ENCODE measurements at regions not wholly inside any gene's neighbourhood (a gene's known extent, or its start where the extent isn't known, plus 50 kb on each side); places are given as distances from the start of the nearest gene placed in this dataset.

- TF ChIP-seq MAX (IDR thresholded peaks at IDR 0.05) (no peak), FOSL1 (IDR thresholded peaks at IDR 0.05; ENCODE audit: low read depth) (no peak), YY1 (IDR thresholded peaks at IDR 0.05; ENCODE audit: extremely low read depth, insufficient replicate concordance, low read depth, low read length) (no peak)
Measured at GRCh38 chr11:95445746-95446333, 214.8 kb upstream of the SESN3 start (continued).

- CTCF ChIA-PET = interaction anchor here (1.6 kb wide), 1 partner anchor 12 kb away, joined by 3 read pairs; no protein-coding TSS in a partner anchor
Measured at GRCh38 chr11:95444309-95445241, 213.6 kb upstream of the SESN3 start.

More at GRCh38 chr11:95444309-95445241, 213.6 kb upstream of the SESN3 start:
- Histone ChIP-seq H3K9ac (ENCODE audit: low read length) (no peak overlapping the region), H3K4me1 (ENCODE audit: control insufficient read depth in 1 of 2, insufficient read depth in 2 of 2, low read length in 2 of 2) (no peaks in the 10 kb centered on the region), H3K9me3 (ENCODE audit: control insufficient read depth in 1 of 2, insufficient read depth in 1 of 2, low read depth in 1 of 2, low read length in 2 of 2) (no peaks in the 10 kb centered on the region), H2AFZ (ENCODE audit: low read depth, low read length, poor library complexity, severe bottlenecking) (no peak overlapping the region), H3K27me3 (ENCODE audit: insufficient read depth, low read length) (no peaks in the 10 kb centered on the region), H3K9me2 (ENCODE audit: insufficient read depth) (no peaks in the 10 kb centered on the region), H3K4me2 (ENCODE audit: low read length) (no peak overlapping the region), H3K27ac (ENCODE audit: low read depth, low read length) (no peak overlapping the region), H4K20me1 (ENCODE audit: insufficient read depth) (no peaks in the 10 kb centered on the region), H3K36me3 (ENCODE audit: control insufficient read depth in 1 of 2, insufficient read depth in 2 of 2, low read length in 2 of 2) (no peaks in the 10 kb centered on the region), H3K4me3 (replicated peaks in 1 of 2; ENCODE audit: low read depth in 1 of 2, low read length in 2 of 2) (no peak overlapping the region), H3K79me2 (ENCODE audit: insufficient read depth, low read length) (no peaks in the 10 kb centered on the region)
- no peak for TF ChIP-seq ZFX (IDR thresholded peaks at IDR 0.05)
- no peak for TF ChIP-seq CBX3 (IDR thresholded peaks at IDR 0.05; ENCODE audit: low read depth)
- TF ChIP-seq EZH2phosphoT487 (IDR thresholded peaks at IDR 0.05; ENCODE audit: borderline replicate concordance) = no peak
- TF ChIP-seq YY1 (IDR thresholded peaks at IDR 0.05; ENCODE audit: extremely low read depth, insufficient replicate concordance, low read depth, low read length) = no peak
- no peak for TF ChIP-seq EGR1 (IDR thresholded peaks at IDR 0.05; ENCODE audit: low read depth)
- TF ChIP-seq MAX (IDR thresholded peaks at IDR 0.05) = no peak
- TF ChIP-seq POLR2AphosphoS5 (IDR thresholded peaks at IDR 0.05; ENCODE audit: low read depth, low read length) = no peak
- TF ChIP-seq RAD21 (IDR thresholded peaks at IDR 0.05; ENCODE audit: low read depth) = no peak
- no peak for TF ChIP-seq TCF7L2 (IDR thresholded peaks at IDR 0.05; ENCODE audit: borderline replicate concordance, extremely low read depth, insufficient read depth, insufficient read length)
- no peak for TF ChIP-seq SRF (IDR thresholded peaks at IDR 0.05; ENCODE audit: low read depth)
- TF ChIP-seq REST (IDR thresholded peaks at IDR 0.05; ENCODE audit: low read depth) = no peak
- no peak for TF ChIP-seq ATF3 (IDR thresholded peaks at IDR 0.05)
- TF ChIP-seq SP1 (IDR thresholded peaks at IDR 0.05; ENCODE audit: low read depth) = no peak
- ATAC-seq (no peak), DNase-seq (ENCODE audit: low read depth, low spot score) (no peak)
- ChIA-PET POLR2A (interaction anchor here (1.1 kb wide), 1 partner anchor 10 kb away, joined by 6 read pairs; no protein-coding TSS in a partner anchor), RAD21 (ENCODE audit: low non-redundant PET in 1 of 2, low total read pairs in 2 of 2, uncharacterized antibody in 2 of 2, unreplicated experiment in 2 of 2) (no interaction called here)
- intact Hi-C loops (cut with micrococcal nuclease) = no loop called here
- BruUV-seq (replicated peaks) = no TSS peak

Measured in HCT116 (cell line).